ENCODE measurements at regions not wholly inside any gene's neighbourhood (a gene's known extent, or its start where the extent isn't known, plus 50 kb on each side); places are given as distances from the start of the nearest gene placed in this dataset.
"Not testable (repeated sequence)": the region's sequence is repeated elsewhere in the genome, so short reads cannot be mapped to it uniquely, and the experiment has no call there.

DNA sequence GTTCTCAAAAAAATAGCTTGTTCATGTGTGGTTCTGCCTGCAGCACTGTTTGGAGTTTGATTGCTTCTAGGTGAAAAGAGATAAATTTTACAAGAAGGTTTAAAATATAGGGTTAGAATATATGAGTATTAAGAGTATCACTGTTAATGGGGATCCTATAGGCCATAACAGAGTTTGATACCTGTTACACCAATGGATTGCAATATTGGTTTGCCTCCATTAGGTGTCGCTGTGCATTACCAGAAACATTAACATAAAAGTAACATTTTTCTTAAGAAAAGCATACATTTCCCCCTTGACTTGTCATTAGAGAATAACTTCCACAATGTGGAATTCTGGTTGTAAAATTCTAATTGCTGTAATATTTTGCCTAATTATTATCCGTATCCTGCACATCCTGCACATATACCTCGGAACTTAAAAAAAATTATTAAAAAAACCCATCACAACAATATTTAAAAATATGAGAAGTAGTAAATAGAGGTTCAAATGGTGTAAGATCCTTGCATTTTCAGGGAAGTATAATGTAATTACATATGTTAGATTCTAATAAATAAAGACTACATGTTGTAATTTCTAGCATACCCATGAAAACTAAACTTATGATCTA, 63.0 kb downstream of the CYP4A11 start:
- peak; percentile 3 for DNase-seq (ENCODE audit: low spot score)

DNA sequence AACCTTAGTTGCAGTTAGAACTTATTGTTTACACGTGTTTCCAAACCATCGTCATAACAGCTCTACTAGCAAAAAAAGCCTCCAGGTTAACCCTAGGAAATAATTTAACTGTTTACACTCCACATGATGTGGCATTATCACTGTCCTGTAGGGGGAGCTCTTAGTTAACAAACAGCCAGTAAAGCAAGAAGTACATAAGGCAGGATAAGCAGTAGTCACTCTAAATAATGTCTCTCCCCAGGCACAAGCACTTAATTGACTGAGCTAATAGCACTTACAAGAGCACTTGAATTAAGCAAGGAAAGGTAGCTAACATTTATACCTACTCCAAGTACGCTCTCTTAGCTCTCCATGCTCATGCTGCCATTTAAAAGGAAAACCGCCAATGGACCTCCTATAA, 65.2 kb downstream of the CYP4A11 start:
- DNase-seq (ENCODE audit: low spot score), result not testable (repeated sequence)
